HepG2 (cell line): ENCODE measurements at regions not wholly inside any gene's neighbourhood (a gene's known extent, or its start where the extent isn't known, plus 50 kb on each side); places are given as distances from the start of the nearest gene placed in this dataset.

Experiments used
- CTCF ChIP-seq: sonication (generic); formaldehyde crosslinking; IDR thresholded peaks from 2 replicates; pipeline ENCODE4 v1.5.0; 2020; ENCODE audit warnings: mild to moderate bottlenecking, missing genetic modification reagents, moderate library complexity
- EHMT2 ChIP-seq: fragments of 200-600 bp; sonication (generic); IDR thresholded peaks from 2 replicates; pipeline ENCODE4 v1.7.0; 2017; ENCODE audit warnings: antibody characterized with exemption, low read depth, low read length, borderline replicate concordance
- NKX3-1 ChIP-seq: sonication (generic); formaldehyde crosslinking; IDR thresholded peaks from 2 replicates; pipeline ENCODE4 v1.5.0; 2020; ENCODE audit warnings: missing genetic modification reagents
- SOX13 ChIP-seq, 3 experiments: fragments of 450-650 bp in 1 of 3; sonication (generic) in 1 of 3; formaldehyde crosslinking in 1 of 3; IDR thresholded peaks in 2 of 3; conservative IDR thresholded peaks in 1 of 3; 2 replicates each; pipeline versions ENCODE4 v1.5.0 to v1.6.1; 2016 to 2020; ENCODE audit warnings: antibody characterized with exemption in 1 of 3, mild to moderate bottlenecking in 1 of 3, missing compliant biosample characterization in 1 of 3, missing genetic modification reagents in 1 of 3, moderate library complexity in 1 of 3
- SOX6 ChIP-seq, 2 experiments: fragments of 450-650 bp in 1 of 2; sonication (generic) in 1 of 2; formaldehyde crosslinking in 1 of 2; IDR thresholded peaks; 2 replicates each; pipeline versions ENCODE4 v1.4.0 to v1.6.1; 2017 to 2020; ENCODE audit warnings: antibody characterized with exemption in 1 of 2, mild to moderate bottlenecking in 1 of 2, missing genetic modification reagents in 1 of 2
- ZBTB20 ChIP-seq: sonication (generic); formaldehyde crosslinking; IDR thresholded peaks from 2 replicates; pipeline ENCODE4 v1.8.1; 2023; ENCODE audit warnings: missing genetic modification reagents, low read depth, mild to moderate bottlenecking, borderline replicate concordance
- ZNF580 ChIP-seq: IDR thresholded peaks from 2 replicates; pipeline ENCODE4 v1.6.1; 2016; ENCODE audit warnings: low read depth, borderline replicate concordance
- ZNF589 ChIP-seq: sonication (generic); formaldehyde crosslinking; conservative IDR thresholded peaks from 2 replicates; pipeline ENCODE4 v1.8.0; 2022; ENCODE audit warnings: mild to moderate bottlenecking, moderate library complexity, missing genetic modification reagents
- ZNF598 ChIP-seq: sonication (generic); formaldehyde crosslinking; IDR thresholded peaks from 2 replicates; pipeline ENCODE4 v1.5.1; 2020; ENCODE audit warnings: mild to moderate bottlenecking, missing genetic modification reagents, borderline replicate concordance
- TF ChIP-seq, protein P1 (sequence below): sonication (generic); formaldehyde crosslinking; IDR thresholded peaks from 2 replicates; pipeline ENCODE4 v1.4.0; 2020; ENCODE audit warnings: missing genetic modification reagents, borderline replicate concordance

GRCh38 chr18:39453882-39454281 is 1888.3 kb upstream of the CELF4 start (continued):
- TF ChIP-seq, protein P1, sequence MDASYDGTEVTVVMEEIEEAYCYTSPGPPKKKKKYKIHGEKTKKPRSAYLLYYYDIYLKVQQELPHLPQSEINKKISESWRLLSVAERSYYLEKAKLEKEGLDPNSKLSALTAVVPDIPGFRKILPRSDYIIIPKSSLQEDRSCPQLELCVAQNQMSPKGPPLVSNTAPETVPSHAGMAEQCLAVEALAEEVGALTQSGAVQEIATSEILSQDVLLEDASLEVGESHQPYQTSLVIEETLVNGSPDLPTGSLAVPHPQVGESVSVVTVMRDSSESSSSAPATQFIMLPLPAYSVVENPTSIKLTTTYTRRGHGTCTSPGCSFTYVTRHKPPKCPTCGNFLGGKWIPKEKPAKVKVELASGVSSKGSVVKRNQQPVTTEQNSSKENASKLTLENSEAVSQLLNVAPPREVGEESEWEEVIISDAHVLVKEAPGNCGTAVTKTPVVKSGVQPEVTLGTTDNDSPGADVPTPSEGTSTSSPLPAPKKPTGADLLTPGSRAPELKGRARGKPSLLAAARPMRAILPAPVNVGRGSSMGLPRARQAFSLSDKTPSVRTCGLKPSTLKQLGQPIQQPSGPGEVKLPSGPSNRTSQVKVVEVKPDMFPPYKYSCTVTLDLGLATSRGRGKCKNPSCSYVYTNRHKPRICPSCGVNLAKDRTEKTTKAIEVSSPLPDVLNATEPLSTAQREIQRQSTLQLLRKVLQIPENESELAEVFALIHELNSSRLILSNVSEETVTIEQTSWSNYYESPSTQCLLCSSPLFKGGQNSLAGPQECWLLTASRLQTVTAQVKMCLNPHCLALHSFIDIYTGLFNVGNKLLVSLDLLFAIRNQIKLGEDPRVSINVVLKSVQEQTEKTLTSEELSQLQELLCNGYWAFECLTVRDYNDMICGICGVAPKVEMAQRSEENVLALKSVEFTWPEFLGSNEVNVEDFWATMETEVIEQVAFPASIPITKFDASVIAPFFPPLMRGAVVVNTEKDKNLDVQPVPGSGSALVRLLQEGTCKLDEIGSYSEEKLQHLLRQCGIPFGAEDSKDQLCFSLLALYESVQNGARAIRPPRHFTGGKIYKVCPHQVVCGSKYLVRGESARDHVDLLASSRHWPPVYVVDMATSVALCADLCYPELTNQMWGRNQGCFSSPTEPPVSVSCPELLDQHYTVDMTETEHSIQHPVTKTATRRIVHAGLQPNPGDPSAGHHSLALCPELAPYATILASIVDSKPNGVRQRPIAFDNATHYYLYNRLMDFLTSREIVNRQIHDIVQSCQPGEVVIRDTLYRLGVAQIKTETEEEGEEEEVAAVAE (CRISPR knock-in tag) = peak; percentile 78
- TF ChIP-seq SOX6 (IDR thresholded peaks at IDR 0.05) (no peak), SOX6 (CRISPR knock-in tag; IDR thresholded peaks at IDR 0.05) (0 out of 2 replicates have a peak, but pooled peaks have one; percentile 32), SOX13 (IDR thresholded peaks at IDR 0.05) (no peak), SOX13 (CRISPR knock-in tag; conservative IDR thresholded peaks at IDR 0.05 in 1 of 2, IDR thresholded peaks at IDR 0.05 in 1 of 2) (peak in 1 of 2 experiments; percentile 43; a peak in 2 of 4 replicates), ZBTB20 (no peak), CTCF (CRISPR knock-in tag) (no peak), EHMT2 (peak; percentile 41; the same call in 1 of the 2 replicates), ZNF598 (no peak), ZNF589 (CRISPR knock-in tag) (no peak), NKX3-1 (CRISPR knock-in tag) (no peak), ZNF580 (CRISPR knock-in tag) (no peak)
